Epithelial cell of proximal tubule (primary cell): ENCODE measurements at regions not wholly inside any gene's neighbourhood (a gene's known extent, or its start where the extent isn't known, plus 50 kb on each side); places are given as distances from the start of the nearest gene placed in this dataset.

Source experiments
- DNase-seq: peaks from one replicate; pipeline ENCODE4 v3.0.0-alpha.2; 2011; ENCODE audit warnings: low read depth
- H3K4me3 ChIP-seq: 2 replicates; pipeline ENCODE4 v1.5.1; 2011; ENCODE audit warnings: low read depth, mild to moderate bottlenecking, low read length
- CTCF ChIP-seq: conservative IDR thresholded peaks from 2 replicates; pipeline ENCODE4 v1.5.1; 2012; ENCODE audit warnings: low read depth, mild to moderate bottlenecking, low read length

DNA sequence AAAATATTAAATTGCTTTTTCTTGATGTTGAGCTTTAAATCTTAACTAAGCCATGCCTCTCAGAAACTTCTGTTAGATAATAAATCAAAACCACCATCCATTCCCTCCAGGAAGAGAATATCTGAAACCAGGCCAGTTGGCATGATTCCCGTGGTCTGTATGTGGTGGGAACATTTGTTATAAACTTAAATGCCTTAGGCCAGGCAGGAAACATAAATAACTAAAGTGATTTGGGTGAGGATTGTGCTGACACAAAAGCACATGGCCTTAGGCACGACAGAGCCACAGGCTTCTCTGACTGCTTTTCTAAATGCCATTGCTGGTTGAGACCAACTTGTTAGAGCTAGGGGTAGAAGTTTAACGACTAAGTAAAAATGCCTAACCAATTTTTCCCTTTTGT, 255.9 kb downstream of the GABRG2 start:
- no peak overlapping the region for H3K4me3 ChIP-seq
- no peak for DNase-seq
- TF ChIP-seq CTCF, result no peak

DNA sequence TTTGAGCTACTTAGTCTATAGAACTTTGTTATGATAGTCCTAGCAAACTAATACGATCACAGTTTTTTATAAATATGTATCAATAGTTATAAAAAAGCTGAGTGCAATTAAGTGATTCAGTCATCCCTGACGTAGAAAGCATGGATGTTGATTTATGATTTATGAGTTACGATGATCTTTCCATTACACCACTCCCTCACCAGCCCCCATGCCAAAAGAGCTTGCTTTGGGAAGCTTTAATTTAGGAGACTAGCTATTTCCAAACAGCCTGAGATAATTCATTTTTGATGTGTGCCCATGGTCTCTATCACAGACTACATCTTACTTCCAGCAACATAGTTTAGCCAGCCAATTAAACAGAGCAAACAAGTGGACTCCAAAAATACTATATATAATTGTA, 256.8 kb downstream of the GABRG2 start:
- H3K4me3 ChIP-seq, result no peak overlapping the region
- DNase-seq, result no peak
- no peak for TF ChIP-seq CTCF

DNA sequence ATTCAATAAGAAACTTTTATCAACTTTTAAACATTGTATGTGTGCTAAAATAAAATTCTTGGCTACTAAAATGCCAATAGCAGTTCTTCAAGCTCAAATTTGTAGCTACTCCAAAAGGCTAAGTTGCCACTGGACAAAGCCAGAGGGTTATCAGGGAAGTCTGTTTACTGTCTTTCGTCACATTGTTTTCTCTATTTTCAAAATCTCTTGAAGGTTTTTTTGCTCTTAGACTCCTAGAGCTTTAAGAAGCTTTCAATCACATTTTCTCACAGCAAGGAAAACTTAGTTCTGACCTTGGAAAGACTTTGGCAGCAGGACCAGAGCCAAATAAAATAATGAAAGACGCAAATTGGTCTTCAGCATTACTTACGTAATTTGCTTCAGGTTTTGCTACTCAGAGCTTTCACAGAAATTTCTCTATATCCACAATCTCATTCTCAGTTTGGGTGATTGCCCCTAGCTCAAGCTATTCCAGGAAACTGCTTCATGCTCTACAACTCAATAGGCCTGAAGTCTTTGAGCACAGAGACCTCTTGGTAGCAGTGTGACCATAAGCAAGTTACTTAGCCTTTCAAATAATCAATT, 257.7 kb downstream of the GABRG2 start:
- no peak for DNase-seq
- H3K4me3 ChIP-seq, result no peak overlapping the region
- TF ChIP-seq CTCF, result no peak

DNA sequence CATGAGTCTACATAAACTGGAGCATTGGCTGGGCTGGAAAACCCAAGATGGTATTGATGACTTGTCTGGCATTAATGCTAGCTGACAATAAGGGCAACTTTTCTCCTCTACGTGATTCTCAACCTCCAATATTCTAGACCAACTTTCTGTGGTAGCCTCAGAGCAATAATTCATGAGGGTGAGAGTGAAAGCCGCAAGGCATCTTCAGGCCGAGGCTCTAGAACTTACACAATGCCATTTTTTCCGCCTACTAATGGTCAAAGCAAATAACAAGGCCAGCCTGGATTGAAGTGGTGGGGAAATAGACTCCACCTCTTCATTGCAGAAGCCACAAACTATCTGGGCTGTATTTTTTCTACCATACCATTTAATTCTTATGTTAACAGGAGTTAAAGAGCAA, 267.4 kb downstream of the GABRG2 start:
- DNase-seq, result no peak
- no peak overlapping the region for H3K4me3 ChIP-seq
- TF ChIP-seq CTCF, result no peak

DNA sequence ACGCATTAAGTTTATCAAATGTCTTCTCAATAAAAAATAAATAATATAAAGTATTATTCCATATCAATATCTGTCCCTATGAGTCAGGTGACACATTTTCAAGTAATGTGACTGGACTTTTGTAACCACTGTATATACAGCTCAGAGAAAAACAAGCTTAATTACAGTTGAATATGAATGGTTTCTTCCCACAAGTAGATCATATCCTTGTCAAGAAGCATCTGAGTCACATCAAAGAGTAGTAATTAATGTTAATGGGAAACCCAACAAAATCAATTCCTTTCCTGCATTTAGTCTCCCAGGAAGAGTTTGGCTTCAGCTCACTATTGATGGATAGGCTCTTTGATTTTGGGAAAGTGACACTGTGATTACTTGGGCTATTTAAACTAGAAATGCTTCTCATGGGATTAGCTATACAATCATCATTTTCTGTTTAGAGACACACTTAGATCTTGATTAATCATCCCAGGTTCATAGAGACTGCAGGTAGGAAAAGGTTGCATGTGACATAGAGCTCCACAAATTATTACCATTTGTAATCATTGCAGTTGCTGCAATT, 292.9 kb downstream of the GABRG2 start:
- DNase-seq, result no peak
- H3K4me3 ChIP-seq, result no peak overlapping the region
- TF ChIP-seq CTCF, result no peak

GRCh38 chr5:162372256-162372655, 304.7 kb downstream of the GABRG2 start:
- no peak overlapping the region for H3K4me3 ChIP-seq
- DNase-seq, result no peak
- TF ChIP-seq CTCF, result no peak

GRCh38 chr5:162377895-162378294, 310.3 kb downstream of the GABRG2 start:
- no peak for DNase-seq
- TF ChIP-seq CTCF, result no peak
- H3K4me3 ChIP-seq, result no peak overlapping the region
